ENCODE measurements at regions not wholly inside any gene's neighbourhood (a gene's known extent, or its start where the extent isn't known, plus 50 kb on each side); places are given as distances from the start of the nearest gene placed in this dataset.

- TF ChIP-seq, protein P1, sequence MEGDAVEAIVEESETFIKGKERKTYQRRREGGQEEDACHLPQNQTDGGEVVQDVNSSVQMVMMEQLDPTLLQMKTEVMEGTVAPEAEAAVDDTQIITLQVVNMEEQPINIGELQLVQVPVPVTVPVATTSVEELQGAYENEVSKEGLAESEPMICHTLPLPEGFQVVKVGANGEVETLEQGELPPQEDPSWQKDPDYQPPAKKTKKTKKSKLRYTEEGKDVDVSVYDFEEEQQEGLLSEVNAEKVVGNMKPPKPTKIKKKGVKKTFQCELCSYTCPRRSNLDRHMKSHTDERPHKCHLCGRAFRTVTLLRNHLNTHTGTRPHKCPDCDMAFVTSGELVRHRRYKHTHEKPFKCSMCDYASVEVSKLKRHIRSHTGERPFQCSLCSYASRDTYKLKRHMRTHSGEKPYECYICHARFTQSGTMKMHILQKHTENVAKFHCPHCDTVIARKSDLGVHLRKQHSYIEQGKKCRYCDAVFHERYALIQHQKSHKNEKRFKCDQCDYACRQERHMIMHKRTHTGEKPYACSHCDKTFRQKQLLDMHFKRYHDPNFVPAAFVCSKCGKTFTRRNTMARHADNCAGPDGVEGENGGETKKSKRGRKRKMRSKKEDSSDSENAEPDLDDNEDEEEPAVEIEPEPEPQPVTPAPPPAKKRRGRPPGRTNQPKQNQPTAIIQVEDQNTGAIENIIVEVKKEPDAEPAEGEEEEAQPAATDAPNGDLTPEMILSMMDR (IDR thresholded peaks at IDR 0.05): no peak
- no peak for TF ChIP-seq POLR2A (IDR thresholded peaks at IDR 0.05)
Measured at GRCh38 chr13:67308004-67308772, 78.1 kb upstream of the PCDH9 start.
